Suprapubic skin (tissue), 4 donors: ENCODE measurements at regions not wholly inside any gene's neighbourhood (a gene's known extent, or its start where the extent isn't known, plus 50 kb on each side); places are given as distances from the start of the nearest gene placed in this dataset.

Experiments
- DNase-seq, 2 donors: peaks; one replicate each; pipeline ENCODE4 v3.0.0-alpha.2; 2019; ENCODE audit warnings: low spot score in 2 of 2
- H3K27ac ChIP-seq: fragments of 200-600 bp; sonication (generic); one replicate; pipeline ENCODE4 v1.5.1; 2019
- H3K27me3 ChIP-seq: fragments of 200-600 bp; sonication (generic); one replicate; pipeline ENCODE4 v1.5.1; 2019
- H3K36me3 ChIP-seq: fragments of 200-600 bp; sonication (generic); one replicate; pipeline ENCODE4 v1.5.1; 2019
- H3K4me1 ChIP-seq: fragments of 200-600 bp; sonication (generic); one replicate; pipeline ENCODE4 v1.5.1; 2019
- H3K4me3 ChIP-seq: fragments of 200-600 bp; sonication (generic); one replicate; pipeline ENCODE4 v1.5.1; 2019; ENCODE audit warnings: mild to moderate bottlenecking
- H3K9me3 ChIP-seq: fragments of 200-600 bp; sonication (generic); one replicate; pipeline ENCODE4 v1.5.1; 2019
- EP300 ChIP-seq: sonication (generic); formaldehyde crosslinking; IDR thresholded peaks from one replicate; pipeline ENCODE4 v1.6.1; 2017; ENCODE audit warnings: antibody characterized with exemption
- POLR2A ChIP-seq, 2 donors: fragments of 450-650 bp; IDR thresholded peaks; one replicate each; pipeline ENCODE4 v1.6.1; 2017; ENCODE audit warnings: antibody characterized with exemption in 2 of 2, mild to moderate bottlenecking in 2 of 2, moderate library complexity in 2 of 2
- POLR2AphosphoS5 ChIP-seq, 3 donors: sonication (generic); formaldehyde crosslinking; IDR thresholded peaks; one replicate each; pipeline ENCODE4 v1.6.1; 2017; ENCODE audit warnings: antibody characterized with exemption in 3 of 3
- WGBS: methylation state at CpG from one replicate; pipeline ENCODE4 v1.1.5; 2018; 5-methylcytosine and 5-hydroxymethylcytosine counted together
- TF ChIP-seq, protein P1 (sequence below), 2 donors: fragments of 200-600 bp in 1 of 2; fragments of 450-650 bp in 1 of 2; sonication (generic) in 1 of 2; IDR thresholded peaks; one replicate each; pipeline ENCODE4 v1.5.1; 2016 to 2019; ENCODE audit warnings: antibody characterized with exemption in 2 of 2, mild to moderate bottlenecking in 1 of 2, moderate library complexity in 1 of 2

DNA sequence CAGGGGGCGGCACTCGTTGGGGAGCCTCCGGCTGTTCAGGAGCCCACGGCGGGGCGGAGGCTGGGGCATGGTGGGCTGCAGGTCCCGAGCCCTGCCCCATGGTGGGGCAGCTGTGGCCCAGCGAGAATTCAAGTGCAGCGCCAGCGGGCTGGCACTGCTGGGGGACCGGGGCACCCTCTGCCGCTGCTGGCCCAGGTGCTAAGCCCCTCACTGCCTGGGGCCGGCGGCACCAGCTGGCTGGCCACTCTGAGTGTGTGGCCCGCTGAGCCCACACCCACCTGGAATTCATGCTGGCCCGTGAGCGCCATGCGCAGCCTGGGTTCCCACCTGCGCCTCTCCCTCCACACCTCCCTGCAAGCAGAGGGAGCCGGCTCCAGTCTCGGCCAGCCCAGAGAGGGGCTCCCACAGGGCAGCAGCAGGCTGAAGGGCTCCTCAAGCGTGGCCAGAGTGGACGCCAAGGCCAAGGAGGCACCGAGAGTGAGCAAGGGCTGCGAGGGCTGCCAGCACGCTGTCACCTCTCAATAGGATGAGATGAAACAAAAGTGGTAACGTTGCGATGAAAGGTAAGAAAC lies 464.9 kb downstream of the PCDH7 start:
- 73% methylated on average over 16 of the region's 28 CpGs for WGBS
- no peaks in the 10 kb centered on the region for H3K9me3 ChIP-seq
- DNase-seq, result no peak
- no peak overlapping the region for H3K4me3 ChIP-seq
- no peak overlapping the region for H3K27ac ChIP-seq
- H3K4me1 ChIP-seq, result no peaks in the 10 kb centered on the region
- TF ChIP-seq, protein P1, sequence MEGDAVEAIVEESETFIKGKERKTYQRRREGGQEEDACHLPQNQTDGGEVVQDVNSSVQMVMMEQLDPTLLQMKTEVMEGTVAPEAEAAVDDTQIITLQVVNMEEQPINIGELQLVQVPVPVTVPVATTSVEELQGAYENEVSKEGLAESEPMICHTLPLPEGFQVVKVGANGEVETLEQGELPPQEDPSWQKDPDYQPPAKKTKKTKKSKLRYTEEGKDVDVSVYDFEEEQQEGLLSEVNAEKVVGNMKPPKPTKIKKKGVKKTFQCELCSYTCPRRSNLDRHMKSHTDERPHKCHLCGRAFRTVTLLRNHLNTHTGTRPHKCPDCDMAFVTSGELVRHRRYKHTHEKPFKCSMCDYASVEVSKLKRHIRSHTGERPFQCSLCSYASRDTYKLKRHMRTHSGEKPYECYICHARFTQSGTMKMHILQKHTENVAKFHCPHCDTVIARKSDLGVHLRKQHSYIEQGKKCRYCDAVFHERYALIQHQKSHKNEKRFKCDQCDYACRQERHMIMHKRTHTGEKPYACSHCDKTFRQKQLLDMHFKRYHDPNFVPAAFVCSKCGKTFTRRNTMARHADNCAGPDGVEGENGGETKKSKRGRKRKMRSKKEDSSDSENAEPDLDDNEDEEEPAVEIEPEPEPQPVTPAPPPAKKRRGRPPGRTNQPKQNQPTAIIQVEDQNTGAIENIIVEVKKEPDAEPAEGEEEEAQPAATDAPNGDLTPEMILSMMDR (IDR thresholded peaks at IDR 0.05), result no peak
- TF ChIP-seq EP300, result no peak
- no peaks in the 10 kb centered on the region for H3K27me3 ChIP-seq
- no peaks in the 10 kb centered on the region for H3K36me3 ChIP-seq

DNA sequence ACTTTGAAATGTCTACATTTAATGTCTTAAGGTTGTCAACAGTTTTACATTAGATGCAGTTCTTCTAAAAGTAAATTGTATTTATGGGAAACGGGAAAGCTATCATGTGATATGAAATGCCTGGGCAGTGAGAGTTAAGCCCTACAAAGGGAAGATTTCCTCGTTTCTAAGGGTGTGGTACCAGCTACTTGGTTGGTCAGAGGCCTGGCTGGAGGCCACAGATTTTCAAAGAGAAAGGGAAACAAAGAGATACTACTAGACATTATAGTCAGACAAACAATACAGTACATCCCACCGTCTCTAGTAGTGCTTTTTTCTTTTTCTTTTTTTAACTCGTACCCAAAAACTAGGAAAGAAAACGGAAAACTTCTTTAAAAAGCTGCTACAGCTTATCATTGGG lies 467.8 kb downstream of the PCDH7 start:
- H3K27ac ChIP-seq, result no peak overlapping the region
- 71% methylated on average over 5 of the region's 5 CpGs for WGBS
- no peaks in the 10 kb centered on the region for H3K4me1 ChIP-seq
- no peaks in the 10 kb centered on the region for H3K36me3 ChIP-seq
- no peaks in the 10 kb centered on the region for H3K27me3 ChIP-seq
- H3K4me3 ChIP-seq, result no peak overlapping the region
- DNase-seq, result no peak
- TF ChIP-seq, protein P1 (IDR thresholded peaks at IDR 0.05), result no peak
- TF ChIP-seq POLR2A (IDR thresholded peaks at IDR 0.05) (no peak), POLR2AphosphoS5 (IDR thresholded peaks at IDR 0.05) (no peak), EP300 (no peak)
- no peaks in the 10 kb centered on the region for H3K9me3 ChIP-seq

DNA sequence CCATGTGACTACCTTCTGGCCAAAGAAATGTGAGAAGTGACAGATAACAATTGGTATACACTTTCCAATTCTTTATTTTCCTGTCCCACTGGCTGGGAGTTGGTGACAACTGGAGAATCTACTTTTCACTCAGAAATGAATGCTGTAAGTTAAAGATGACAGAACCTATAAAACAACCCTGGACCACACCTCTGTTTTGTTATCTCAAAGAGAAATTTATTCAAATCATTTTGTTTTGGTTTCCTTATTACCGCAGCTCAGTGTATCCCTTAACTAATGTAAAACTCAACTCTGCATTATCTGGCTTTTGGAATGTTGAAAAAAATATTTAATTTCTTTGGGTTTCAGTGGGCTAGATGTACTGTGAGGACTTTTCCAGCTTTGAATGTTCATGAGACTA lies 469.8 kb downstream of the PCDH7 start:
- Histone ChIP-seq H3K9me3 (no peaks in the 10 kb centered on the region), H3K4me1 (no peaks in the 10 kb centered on the region), H3K36me3 (no peaks in the 10 kb centered on the region), H3K4me3 (no peak overlapping the region), H3K27me3 (no peaks in the 10 kb centered on the region), H3K27ac (no peak overlapping the region)
- WGBS, result 75% methylated on average over 1 of the region's 1 CpG
- TF ChIP-seq EP300 (no peak), POLR2AphosphoS5 (IDR thresholded peaks at IDR 0.05) (no peak), POLR2A (IDR thresholded peaks at IDR 0.05) (no peak)
- TF ChIP-seq, protein P1 (IDR thresholded peaks at IDR 0.05), result no peak
- no peak for DNase-seq

DNA sequence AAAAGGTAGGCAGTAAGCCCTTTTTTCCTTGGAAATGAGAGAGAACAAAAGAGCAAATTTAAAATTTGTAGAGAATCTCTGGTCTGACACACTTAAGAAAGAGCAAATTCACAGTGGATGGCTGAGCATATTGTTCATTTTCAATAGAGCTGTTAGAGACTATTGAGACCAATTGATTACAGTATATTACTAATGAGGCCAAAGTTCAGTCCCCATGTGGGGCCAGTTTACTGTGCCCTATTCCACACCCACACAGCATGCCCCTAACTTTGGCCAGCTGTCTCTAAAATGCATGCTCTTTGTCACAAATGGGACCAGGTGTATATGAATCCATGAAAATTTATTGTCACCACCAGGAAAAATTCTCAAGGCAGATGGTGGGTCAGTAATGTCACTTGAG lies 470.5 kb downstream of the PCDH7 start:
- H3K36me3 ChIP-seq, result no peaks in the 10 kb centered on the region
- DNase-seq, result no peak
- TF ChIP-seq POLR2A (IDR thresholded peaks at IDR 0.05), result no peak
- no peak for TF ChIP-seq POLR2AphosphoS5 (IDR thresholded peaks at IDR 0.05)
- TF ChIP-seq EP300, result no peak
- TF ChIP-seq, protein P1 (IDR thresholded peaks at IDR 0.05), result no peak
- H3K9me3 ChIP-seq, result no peaks in the 10 kb centered on the region
- H3K4me3 ChIP-seq, result no peak overlapping the region
- H3K4me1 ChIP-seq, result no peaks in the 10 kb centered on the region
- H3K27ac ChIP-seq, result no peak overlapping the region
- H3K27me3 ChIP-seq, result no peaks in the 10 kb centered on the region

DNA sequence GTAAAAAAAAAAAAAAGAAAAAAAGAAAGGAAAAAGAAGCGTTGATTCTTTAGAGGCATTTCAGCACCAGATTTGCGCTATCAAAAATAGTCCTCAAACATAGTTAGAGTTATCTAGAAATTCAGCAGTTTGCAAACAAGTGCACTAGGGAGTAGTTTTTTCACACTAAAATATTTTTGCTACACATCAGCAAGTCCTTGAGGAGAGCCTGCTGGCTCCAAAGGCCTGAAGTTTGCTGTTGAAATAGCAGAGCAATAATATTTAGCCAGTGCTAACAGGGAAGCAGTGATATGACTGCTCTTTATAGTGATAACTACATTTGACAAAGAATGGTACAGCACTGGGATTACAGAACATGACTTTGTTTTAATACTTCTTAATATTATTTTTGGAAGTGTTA lies 472.2 kb downstream of the PCDH7 start:
- H3K36me3 ChIP-seq, result no peaks in the 10 kb centered on the region
- 93% methylated on average over 2 of the region's 2 CpGs for WGBS
- no peak overlapping the region for H3K4me3 ChIP-seq
- no peak overlapping the region for H3K27ac ChIP-seq
- no peaks in the 10 kb centered on the region for H3K9me3 ChIP-seq
- no peak for DNase-seq
- TF ChIP-seq EP300, result no peak
- TF ChIP-seq, protein P1 (IDR thresholded peaks at IDR 0.05), result no peak
- no peak for TF ChIP-seq POLR2A (IDR thresholded peaks at IDR 0.05)
- H3K4me1 ChIP-seq, result no peaks in the 10 kb centered on the region
- no peaks in the 10 kb centered on the region for H3K27me3 ChIP-seq
